GM21619 (cell line): ENCODE measurements at regions not wholly inside any gene's neighbourhood (a gene's known extent, or its start where the extent isn't known, plus 50 kb on each side); places are given as distances from the start of the nearest gene placed in this dataset.

Experiments
- ATAC-seq: cut with Tn5 transposase; IDR thresholded peaks from one replicate; pipeline ENCODE4 v1.9.1; 2021; ENCODE audit not compliant: unreplicated experiment

DNA sequence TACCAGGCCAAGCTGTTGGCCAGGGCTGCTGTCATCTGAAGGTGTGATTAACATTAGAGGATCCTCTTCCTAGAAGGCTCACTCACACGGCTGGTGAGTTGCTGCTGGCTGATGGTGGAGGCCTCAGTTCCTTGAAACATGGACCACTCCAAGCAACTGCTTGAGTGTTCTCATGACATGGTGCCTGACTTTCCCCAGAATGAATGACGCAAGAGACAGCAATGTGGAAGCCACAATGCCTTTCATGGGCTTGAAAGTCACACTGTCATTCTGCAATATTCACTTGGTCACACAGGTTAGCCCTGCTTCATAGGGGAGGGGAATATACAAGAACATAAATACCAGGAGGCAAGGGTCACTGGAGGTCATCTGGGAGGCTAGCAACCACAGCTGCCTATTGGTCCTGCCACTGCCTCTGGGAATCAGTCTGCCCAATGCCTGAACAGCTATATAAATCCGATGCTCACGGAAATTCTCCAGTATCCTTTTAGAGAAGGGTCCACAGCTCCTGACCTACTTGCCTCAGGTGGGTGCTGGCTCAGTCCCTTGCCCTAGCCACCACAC lies 97.1 kb upstream of the MAML3 start:
- ATAC-seq, result no peak

DNA sequence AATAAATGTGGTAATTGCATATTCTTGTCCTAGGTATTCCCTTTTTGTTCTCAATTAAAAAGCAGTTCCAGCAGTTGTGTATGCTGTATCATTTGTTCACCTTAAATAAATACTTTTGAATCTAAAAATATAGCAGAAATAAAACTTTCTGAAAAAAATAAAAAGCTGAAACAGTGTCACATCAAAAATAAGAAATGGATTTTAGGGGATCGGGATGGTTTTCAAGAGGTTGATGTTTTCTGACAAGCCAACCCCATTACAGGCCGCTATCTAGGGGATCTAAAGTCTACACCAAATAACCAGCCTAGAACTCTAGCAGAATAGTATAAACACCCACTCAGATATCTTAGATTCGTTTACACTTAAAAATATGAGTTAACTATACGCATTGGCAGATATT lies 95.4 kb upstream of the MAML3 start:
- no peak for ATAC-seq

DNA sequence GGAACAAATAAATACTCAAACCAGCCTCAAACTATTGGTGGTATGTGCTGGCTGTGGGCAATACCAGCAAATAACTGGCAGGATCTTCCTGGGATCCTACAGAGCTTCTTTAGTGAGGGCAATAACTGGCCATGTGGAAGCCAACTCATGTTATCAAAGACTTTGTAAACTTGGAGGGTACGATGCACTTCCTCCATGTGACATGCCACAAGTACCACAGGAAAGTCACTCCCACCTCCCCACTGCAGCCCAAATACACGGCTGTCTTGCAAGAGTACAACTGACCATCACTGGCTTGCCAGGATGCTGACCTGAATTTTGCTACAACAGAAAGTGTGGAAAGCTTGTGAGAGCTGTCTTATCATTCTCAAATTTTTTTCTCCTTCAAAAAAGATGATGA lies 93.3 kb upstream of the MAML3 start:
- no peak for ATAC-seq

DNA sequence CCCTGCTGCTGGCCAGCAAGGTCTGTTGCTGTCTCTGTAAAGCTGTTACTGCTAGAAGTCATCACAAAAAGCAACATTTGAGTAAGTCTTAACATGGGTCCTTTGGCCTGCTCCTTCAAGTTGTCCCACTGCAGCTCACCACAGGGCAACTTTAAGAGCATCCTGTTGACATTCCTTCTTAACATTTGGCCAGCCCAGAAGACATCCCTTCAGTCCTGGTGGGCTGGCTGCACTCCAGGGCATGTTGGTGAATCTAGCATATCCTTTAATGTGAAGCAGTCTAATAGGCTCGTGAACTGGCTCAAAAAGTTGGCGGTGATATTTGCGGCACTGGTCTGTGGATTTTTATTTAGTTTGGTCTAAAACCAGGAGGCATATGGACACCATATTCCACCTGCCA lies 92.2 kb upstream of the MAML3 start:
- ATAC-seq, result no peak

DNA sequence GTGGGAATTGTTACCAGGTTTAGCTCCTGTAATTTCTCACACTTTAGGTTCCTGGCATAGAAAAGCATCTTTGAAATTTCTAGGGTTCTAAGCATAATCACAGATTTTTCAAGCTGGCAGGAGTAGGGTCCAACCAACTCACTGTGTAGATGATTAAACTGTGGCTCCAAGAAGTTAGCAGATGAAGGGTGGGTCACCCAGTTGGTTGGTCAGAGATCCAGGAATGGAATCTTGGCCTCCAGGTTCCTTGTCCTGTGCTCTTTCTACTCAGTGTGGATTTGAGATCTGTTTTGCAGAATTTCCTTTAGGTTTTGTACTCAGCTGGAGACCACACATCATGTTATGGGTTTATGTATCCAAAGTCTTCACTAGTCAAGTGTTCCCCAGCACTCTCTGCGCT lies 90.3 kb upstream of the MAML3 start:
- ATAC-seq, result no peak

DNA sequence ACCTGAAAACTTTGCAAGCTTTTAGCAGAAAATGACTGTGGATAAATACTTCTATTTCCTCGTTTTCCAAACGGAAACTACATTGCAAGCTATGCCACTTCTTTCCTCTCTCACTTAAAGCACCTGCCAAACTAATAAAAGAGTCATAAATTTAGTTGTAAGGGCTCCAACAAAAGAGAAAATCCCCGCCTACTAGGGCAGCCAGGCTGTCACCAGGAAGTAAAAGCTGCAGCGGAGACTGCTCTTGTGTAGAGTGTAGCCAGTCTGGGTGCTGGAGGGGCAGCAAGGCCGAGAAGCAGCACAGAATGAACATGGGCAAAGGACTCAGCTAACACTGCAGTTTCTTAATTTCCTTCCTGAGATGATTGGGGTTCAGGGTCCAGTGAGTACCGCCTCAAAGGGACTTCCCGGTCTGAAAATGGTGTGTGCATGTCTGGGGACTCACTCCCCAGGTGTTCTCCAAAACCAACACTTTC lies 89.3 kb upstream of the MAML3 start:
- peak; percentile 74 for ATAC-seq

DNA sequence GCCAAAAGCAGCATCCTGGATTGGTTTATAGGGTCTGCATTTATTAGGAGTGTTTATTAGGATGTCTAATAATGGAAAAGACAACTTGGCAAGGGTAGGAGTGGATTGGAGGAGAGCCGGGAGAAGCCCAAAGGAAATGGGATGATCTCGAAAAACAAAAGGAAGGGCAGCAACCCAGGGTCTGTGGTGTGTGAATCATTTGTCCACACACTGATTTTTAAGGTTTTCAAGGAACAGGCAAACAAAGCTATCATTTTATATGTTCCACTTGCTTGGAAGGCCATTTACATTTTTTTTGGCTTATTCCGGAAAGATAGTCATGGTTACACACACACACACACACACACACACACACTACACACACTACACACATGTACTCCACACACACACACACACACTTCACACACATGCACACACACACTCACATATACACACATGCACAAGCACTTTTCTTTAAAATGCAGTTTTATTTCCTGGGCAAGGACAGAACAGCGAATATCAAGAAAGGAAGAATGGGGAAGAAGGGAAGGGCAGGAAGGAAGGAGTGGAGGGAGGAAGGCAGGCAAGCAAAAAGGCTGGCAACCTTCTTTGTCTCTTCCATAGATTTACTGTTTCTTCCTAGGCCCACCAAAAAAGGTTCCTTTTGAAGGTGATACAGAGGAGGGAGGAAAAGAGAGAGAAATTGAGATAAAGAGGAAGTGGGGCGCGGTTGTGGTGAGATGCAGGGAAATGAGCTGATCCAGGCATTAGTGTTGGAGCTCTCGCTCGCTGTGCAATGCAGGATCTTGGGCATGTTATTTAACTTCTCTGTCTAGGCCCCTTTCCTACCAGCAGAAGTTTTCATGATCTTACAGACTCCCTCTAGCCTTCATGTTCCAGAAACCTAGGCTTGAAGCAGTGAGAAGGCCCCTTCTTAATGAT lies 88.6 kb upstream of the MAML3 start:
- ATAC-seq, result peak; percentile 50

DNA sequence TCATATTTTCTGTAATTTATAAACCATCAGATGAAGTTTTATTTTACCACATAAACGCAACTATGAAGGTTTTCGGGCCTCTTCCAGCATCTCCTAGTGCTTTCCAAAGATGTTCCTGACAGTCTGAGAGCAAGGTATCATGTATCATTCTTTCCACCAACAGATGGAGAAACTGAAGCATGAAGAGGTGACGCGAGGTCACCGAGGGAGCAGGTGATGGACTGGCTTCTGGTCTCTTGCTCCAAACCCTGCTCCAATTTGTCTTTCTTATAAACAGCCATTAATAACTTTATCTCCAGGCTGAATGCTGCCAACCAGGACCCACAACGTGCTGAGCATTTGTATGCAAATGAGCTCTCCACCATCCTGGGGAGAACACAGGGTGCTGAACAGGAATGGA lies 86.3 kb upstream of the MAML3 start:
- ATAC-seq, result no peak

DNA sequence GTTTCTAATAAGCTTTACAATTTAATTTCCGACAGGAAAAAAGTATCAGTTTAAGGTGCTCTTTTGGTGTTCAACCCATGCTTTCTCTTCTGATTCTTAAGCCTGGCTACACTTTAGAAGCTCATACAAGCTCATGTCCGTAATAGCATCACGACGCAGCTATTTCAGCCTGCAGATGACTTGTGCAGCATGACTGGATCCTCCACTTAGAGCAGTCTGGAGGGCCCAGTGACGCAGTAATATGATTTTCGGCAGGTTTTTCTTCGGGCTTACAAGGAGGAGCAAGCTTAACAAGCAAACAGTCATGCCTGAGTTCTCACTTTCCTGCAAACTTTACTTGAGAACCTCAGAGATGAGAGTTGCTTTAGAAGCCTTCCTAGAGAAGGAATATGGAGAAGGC lies 85.3 kb upstream of the MAML3 start:
- no peak for ATAC-seq

DNA sequence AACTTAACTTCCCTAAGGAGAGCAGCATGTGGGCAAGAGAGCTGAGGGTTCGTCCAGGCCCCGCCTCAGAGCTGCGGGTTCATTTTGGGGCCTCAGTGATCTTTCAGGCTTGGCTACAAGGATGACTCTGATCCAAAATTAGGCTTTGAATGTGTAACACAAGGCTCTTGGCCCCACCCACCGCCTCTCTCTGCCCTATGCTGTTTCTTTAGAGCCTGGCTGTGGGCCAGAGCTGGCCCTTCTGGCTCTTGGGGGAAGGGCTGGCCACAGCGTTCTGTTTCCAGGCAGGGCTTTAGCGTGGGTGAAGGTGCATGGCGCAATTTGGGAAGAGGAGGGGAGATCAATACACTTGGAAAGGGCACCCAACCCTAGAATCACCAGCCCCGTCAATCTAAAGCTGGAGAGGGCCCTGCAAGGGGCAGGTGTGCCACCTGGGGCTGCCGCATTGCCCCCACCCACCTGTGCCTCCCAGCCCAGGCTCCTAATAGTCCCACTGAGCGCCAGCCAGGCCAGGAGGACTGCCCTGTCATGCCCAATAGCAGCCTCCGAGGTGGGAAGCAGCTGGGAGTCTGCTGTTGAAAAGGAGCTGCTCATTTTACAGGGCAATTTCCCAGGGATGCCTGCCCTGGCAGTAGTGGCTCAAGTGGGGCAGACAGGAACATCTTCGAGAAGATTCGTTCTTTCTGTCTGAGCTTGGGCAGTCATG lies 84.5 kb upstream of the MAML3 start:
- ATAC-seq, result no peak

DNA sequence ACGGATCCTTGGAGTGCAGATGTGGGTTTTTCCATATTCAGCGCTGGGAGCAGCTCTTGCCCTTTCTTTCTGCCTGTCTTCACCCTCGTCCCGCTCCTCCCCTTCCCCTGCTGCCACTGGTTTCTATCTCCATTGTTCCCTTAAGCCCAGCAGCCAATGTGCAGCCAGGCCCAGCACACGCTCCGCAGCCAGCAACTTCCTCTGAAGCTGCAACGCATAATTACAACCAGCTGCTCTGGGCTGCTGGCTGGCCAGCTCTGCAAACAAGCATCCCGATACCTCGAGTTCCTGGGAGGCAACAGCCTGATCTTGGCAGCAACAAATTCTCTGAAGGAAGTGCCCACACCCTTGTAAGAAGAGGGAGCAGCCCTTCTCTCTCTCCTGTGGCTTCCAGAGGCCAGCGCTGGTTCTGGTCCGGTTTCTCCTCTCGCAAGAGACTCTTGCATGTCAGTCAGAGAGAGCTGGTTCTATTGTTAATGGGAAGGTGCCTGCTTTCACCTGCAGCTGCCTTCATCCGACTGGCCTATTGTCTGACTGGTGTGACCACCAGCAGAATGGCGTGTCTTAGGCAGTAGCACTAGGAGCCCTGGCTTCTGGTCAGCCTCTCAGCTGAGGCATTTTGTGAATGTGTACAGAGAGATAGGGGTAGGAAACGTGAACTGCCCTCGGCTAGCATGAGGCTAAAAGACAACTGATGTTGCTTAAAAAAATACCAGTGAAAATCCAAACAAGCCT lies 83.8 kb upstream of the MAML3 start:
- ATAC-seq, result no peak

DNA sequence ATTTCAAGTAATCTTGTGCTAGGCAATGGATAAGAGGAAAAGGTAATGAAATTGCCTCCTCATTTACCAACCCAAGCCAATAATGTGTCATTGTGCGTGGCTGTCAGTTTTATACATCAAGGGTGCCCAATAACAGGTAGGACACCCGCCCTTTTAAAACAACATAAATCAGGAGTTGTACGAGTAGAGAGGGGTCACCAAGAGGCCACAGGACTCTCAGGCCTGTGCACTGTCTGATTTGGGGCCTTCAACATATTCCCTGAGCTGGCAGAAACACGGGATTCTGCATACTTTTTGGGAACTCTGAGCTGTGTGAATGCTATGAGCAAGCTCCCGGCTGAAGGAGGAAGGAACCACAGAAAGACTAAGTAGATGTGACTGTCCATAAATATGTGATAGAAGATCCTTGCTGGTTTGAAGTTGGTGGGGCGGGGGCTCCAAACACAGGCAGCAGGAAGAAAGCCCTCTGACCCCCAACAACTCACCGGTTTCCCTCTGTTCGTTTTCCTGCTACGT lies 82.7 kb upstream of the MAML3 start:
- ATAC-seq, result no peak

DNA sequence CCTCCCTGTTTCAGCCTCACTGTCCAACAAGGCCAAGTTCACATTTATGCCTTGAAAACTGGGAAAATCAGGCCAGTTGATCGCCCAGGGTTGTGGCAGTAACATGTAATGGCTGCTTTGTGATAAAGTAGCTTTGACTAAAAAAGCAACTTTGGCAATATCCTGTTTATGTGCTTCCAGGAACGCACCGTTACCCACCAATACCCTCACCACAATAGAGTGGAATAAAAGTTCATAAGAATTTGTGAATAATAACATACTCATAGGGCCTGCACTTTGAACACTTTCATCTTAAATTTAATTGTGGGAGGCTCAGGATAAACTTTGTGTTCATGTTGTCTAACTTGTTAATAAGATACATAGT lies 80.7 kb upstream of the MAML3 start:
- ATAC-seq, result no peak

DNA sequence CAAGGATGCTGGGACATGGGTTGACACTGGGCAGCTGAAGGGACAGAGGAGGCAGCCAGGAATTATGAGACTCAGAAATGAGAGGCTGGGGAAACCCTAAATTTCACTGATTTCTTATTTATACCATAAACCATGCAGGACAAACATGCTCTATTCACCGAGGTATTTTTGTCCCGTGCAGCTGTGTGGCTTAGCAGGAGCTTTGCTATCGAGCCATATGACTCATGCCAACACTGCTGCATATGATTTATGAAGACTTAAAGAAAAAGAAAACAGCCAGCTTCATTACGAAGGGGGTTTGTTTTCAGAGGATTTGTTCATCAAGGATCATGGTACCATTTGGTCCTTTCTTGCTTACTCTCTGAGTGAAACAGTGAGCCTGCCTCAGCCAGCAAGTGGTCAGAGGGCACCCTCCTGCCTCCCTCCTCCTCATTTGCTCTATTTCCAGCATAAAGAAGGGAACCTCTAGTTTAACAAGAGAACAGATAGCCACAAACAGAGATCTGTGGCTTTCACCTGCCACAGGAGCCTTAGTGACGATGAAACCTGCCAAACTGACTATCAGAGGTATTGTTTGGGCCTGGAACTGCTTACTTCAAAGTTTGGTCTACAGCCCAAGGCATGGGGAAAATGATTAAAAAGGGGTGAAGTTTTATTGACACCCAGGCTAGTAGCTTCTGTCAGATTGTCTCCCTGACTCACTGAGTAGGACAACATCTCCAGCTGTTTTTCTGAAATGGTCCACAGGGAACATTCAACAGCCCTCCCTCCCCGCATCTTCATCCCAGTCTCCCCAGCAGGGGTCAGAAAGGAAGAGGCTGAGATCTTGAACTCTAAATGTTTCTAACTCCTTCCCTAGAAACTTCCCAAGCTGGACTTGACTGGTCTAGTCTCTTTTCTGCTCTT lies 80.1 kb upstream of the MAML3 start:
- ATAC-seq, result no peak

DNA sequence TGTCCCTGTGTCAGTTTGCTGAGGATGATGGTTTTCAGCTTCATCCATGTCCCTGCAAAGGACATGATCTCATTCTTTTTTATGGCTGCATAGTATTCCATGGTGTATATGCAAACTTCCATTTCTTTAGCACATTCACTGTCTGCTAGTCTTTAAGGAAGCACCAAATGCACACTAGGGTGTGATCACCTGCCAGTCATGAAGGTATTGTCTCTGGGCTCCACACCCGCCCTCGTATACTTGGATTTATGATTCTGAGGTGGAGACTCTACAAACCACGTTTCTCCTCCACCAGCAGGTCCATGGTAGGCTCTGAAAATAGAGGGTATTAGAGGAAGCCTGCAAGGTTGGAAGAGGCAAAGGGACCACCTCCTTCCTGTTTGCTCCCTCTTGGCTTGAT lies 75.9 kb upstream of the MAML3 start:
- ATAC-seq, result no peak

DNA sequence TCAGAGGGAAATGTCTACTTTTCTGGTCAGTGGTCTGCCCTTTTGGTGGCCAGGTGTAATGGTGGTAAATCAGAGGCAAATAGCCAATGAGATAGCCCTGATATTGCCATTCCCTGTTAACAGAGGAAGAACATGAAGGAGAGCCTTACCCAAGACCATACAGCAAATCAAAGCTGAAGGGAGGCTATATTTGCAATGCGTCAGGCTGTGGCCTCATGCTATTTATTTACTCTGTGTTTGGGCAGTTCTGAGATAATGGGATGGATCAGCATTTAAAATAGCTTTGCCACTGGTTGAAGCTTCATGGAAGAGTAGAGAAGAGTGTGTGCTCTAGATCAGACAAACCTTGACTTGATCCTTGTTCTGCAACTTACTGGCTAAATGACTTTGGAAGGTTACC lies 73.3 kb upstream of the MAML3 start:
- no peak for ATAC-seq

DNA sequence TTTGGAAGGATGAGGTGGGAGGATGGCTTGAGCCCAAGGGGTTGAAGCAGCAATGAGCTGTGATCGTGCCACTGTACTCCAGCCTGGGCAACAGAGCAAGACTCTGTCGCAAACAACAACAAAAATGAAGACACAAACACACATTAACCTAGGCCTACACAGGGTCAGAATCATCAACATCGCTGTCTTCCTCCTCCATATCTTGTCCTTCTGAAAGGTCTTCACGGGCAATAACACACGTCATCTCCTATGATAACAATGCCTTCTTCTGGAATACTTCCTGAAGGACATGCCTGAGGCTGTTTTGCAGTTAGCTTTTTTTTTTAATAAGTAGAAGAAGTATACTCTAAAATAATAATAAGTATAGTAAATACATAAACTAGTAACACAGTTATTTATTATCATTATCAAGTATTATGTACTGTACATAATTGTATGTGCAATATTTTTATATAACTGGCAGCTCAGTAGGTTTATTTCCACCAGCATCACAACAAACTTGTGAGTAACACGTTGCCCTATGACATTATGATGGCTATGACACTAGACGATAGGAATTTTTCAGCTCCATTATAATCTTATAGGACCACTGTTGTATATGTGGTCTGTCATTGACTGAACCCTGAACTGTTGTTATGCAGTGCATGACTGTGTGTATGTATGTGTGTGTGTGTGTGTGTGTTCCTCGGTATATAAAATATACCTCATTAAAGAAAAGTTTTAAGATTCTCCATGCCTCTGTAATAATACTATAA lies 69.2 kb upstream of the MAML3 start:
- ATAC-seq, result no peak

DNA sequence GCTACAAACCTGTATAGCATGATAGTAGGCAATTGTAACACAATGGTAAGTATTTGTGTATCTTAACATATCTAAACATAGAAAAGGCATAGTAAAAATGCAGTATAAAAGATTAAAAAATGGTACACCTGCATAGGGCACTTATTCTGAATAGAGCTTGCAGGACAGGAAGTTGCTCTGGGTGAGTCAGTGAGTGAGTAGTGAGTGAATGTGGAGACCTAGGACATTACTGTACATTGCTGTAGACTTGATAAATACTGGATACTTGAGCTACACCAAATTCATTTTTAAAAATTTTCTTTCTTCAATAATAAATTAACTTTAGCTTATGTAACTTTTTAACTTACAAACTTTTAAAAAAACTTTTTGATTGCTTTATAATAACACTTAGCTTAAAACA lies 68.2 kb upstream of the MAML3 start:
- no peak for ATAC-seq

DNA sequence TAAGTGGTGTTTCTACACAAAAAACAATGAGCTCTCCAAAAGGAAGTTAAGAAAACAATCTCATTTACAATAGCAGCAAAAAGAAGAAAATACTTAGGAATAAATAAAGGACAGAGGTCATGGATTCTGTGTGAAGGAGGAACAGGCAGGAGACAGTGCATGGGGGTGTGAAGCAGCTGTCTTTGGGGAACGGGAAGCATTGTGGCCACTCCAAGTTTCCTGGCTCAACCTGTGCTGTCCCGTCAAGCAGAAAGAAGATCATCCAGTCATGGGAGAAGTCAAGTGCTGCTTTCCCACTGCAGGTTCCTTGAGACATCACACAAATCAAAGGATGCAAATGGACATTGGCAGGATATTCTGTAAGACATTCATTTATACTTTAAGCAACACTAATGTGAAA lies 66.1 kb upstream of the MAML3 start:
- no peak for ATAC-seq
